Gastrocnemius medialis (tissue), 4 donors: ENCODE measurements at regions not wholly inside any gene's neighbourhood (a gene's known extent, or its start where the extent isn't known, plus 50 kb on each side); places are given as distances from the start of the nearest gene placed in this dataset.

Source experiments
- ATAC-seq, 2 donors: fragments of 150-250 bp; one replicate each; pipeline ENCODE4 v1.9.1; 2016
- DNase-seq, 2 donors: peaks; one replicate each; pipeline ENCODE4 v3.0.0-alpha.2; 2019
- H3K27ac ChIP-seq, 4 donors: fragments of 200-600 bp; sonication (generic); 1 replicate in 1 of 4; 2 replicates in 3 of 4; pipeline ENCODE4 v1.5.1; 2016 to 2018; ENCODE audit warnings: mild to moderate bottlenecking in 2 of 4, moderate library complexity in 1 of 4
- H3K27me3 ChIP-seq, 3 donors: fragments of 200-600 bp; sonication (generic) in 2 of 3; 1 replicate in 1 of 3; 2 replicates in 2 of 3; pipeline versions ENCODE4 v1.5.1 to v1.6.0; 2016 to 2019; ENCODE audit warnings: mild to moderate bottlenecking in 1 of 3, moderate library complexity in 1 of 3
- H3K36me3 ChIP-seq, 2 donors: fragments of 200-600 bp; sonication (generic) in 1 of 2; one replicate each; pipeline ENCODE4 v1.5.1; 2017 to 2018
- H3K4me1 ChIP-seq, 2 donors: fragments of 200-600 bp; sonication (generic) in 1 of 2; one replicate each; pipeline ENCODE4 v1.5.1; 2016 to 2017; ENCODE audit warnings: mild to moderate bottlenecking in 2 of 2
- H3K4me3 ChIP-seq, 4 donors: fragments of 200-600 bp; sonication (generic) in 3 of 4; 1 replicate in 1 of 4; 2 replicates in 3 of 4; pipeline ENCODE4 v1.5.1; 2016 to 2019; ENCODE audit warnings: mild to moderate bottlenecking in 2 of 4
- H3K9me3 ChIP-seq, 3 donors: fragments of 200-600 bp; sonication (generic) in 2 of 3; 1 replicate in 1 of 3; 2 replicates in 2 of 3; pipeline ENCODE4 v1.5.1; 2016 to 2019
- POLR2A ChIP-seq, 2 donors: fragments of 450-650 bp; IDR thresholded peaks; one replicate each; pipeline ENCODE4 v1.6.1; 2017; ENCODE audit warnings: antibody characterized with exemption in 2 of 2, mild to moderate bottlenecking in 2 of 2, moderate library complexity in 2 of 2
- in situ Hi-C, 4 donors: fragments of 200-750 bp; cut with MboI; loops; one replicate each; pipeline versions ENCODE4 v1.15.0 to v1.8.0; 2017; ENCODE audit warnings: low sequenced_read_pairs in 4 of 4
- intact Hi-C: fragments of 100-400 bp; cut with DNase I; formaldehyde crosslinking; loops from one replicate; pipeline ENCODE4 v1.15.1; 2023; ENCODE audit warnings: low total_unique reads
- TF ChIP-seq, protein P1 (sequence below), 5 experiments: fragments of 450-650 bp in 3 of 5; fragments of 200-600 bp in 2 of 5; sonication (generic) in 2 of 5; IDR thresholded peaks in 4 of 5; conservative IDR thresholded peaks in 1 of 5; 1 replicate in 4 of 5; 2 replicates in 1 of 5; pipeline ENCODE4 v1.5.1; 2016 to 2019; ENCODE audit warnings: antibody characterized with exemption in 5 of 5, mild to moderate bottlenecking in 3 of 5, moderate library complexity in 3 of 5

DNA sequence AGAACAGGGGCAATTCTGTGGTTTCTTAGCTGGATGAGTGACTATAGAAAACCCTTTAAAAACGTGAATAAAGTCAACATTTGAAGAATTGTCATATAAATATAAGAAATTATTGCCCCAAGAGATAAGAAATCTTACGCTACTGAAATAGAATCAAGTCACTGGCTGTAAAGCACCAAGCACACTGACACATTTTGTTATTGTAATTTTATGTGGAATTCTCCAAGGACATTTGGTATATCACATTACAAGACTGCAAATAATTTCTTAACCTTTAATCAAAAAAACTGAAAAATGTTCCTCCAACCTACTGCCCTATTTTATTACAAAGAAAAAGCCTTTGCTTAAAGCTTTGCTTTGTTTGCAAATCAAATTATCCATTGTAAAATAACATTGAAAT is 383.3 kb downstream of the IPMK start:
- no peak for DNase-seq
- TF ChIP-seq, protein P1, sequence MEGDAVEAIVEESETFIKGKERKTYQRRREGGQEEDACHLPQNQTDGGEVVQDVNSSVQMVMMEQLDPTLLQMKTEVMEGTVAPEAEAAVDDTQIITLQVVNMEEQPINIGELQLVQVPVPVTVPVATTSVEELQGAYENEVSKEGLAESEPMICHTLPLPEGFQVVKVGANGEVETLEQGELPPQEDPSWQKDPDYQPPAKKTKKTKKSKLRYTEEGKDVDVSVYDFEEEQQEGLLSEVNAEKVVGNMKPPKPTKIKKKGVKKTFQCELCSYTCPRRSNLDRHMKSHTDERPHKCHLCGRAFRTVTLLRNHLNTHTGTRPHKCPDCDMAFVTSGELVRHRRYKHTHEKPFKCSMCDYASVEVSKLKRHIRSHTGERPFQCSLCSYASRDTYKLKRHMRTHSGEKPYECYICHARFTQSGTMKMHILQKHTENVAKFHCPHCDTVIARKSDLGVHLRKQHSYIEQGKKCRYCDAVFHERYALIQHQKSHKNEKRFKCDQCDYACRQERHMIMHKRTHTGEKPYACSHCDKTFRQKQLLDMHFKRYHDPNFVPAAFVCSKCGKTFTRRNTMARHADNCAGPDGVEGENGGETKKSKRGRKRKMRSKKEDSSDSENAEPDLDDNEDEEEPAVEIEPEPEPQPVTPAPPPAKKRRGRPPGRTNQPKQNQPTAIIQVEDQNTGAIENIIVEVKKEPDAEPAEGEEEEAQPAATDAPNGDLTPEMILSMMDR (IDR thresholded peaks at IDR 0.05 in 4 of 5, conservative IDR thresholded peaks at IDR 0.05 in 1 of 5) = no peak
- TF ChIP-seq POLR2A (IDR thresholded peaks at IDR 0.05) = no peak
- H3K36me3 ChIP-seq = no peaks in the 10 kb centered on the region
- H3K9me3 ChIP-seq = no peaks in the 10 kb centered on the region
- H3K4me1 ChIP-seq = no peaks in the 10 kb centered on the region
- ATAC-seq = no peak
- intact Hi-C loops = no loop called here
- in situ Hi-C loops = no loop called here
- H3K4me3 ChIP-seq = no peak overlapping the region
- no peak overlapping the region for H3K27ac ChIP-seq
- no peaks in the 10 kb centered on the region for H3K27me3 ChIP-seq

DNA sequence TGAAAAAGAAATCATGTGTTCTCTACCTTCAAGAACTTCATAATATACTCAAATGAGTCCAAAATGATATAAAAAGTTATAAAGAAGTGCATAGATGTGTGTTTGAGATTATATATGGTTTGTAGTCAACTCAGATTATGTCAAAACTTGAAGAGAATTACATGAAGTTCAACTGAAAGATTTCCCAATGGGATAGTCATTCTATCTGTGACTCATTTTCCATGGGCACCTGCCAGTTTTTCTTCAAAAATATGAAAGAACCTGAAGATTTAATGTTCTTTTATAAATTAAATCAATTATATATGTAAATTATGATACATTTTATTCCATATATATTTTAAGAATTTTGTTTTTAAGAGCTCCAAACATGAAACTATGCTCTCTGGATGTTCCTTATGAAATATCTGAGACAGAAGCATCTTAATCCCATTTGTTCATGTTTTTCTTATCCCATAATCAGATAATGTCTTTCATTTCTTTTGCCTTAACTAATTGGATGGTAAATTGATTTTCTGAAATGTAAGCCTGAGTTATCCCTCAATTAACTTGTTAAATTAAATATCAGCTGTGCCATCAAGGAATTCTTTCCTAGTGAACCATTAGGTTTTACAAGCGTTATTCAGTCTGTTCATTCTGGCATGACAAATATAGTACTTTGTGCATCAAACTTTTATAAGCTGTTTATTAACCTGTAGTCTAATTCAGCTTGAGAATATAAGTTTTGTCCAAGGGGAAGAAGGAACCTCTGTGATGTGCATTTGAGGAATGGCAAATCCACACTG is 387.1 kb downstream of the IPMK start:
- TF ChIP-seq POLR2A (IDR thresholded peaks at IDR 0.05) = no peak
- TF ChIP-seq, protein P1 (IDR thresholded peaks at IDR 0.05 in 4 of 5, conservative IDR thresholded peaks at IDR 0.05 in 1 of 5) = no peak

DNA sequence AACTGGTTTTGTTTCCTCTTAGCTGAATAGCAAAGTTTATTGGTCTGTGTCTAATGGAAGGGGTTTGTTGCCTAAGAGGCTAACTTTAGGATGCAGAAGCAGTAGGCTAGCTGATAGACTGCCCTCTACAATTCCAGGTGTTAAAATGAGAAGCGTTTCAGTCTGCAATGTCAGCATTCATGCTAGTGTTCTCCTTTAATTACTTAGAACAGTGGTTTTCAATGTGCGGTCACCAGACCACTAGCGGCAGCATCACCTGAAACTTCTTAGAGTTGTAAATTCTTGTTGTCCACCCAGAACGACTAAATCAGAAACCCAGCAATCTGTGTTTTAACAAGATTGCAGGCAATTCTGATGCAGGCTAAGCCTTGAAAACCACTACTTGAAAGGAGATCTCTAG is 392.9 kb downstream of the IPMK start:
- in situ Hi-C loops = no loop called here
- Histone ChIP-seq H3K4me1 (no peaks in the 10 kb centered on the region), H3K4me3 (no peak overlapping the region), H3K36me3 (no peaks in the 10 kb centered on the region), H3K27me3 (no peaks in the 10 kb centered on the region), H3K9me3 (no peaks in the 10 kb centered on the region), H3K27ac (no peak overlapping the region)
- no peak for DNase-seq
- ATAC-seq = no peak
- intact Hi-C loops = no loop called here
- no peak for TF ChIP-seq POLR2A (IDR thresholded peaks at IDR 0.05)
- TF ChIP-seq, protein P1 (IDR thresholded peaks at IDR 0.05 in 4 of 5, conservative IDR thresholded peaks at IDR 0.05 in 1 of 5) = no peak

More for the DNA sequence above, 387.1 kb downstream of the IPMK start:
- in situ Hi-C loops = no loop called here
- Histone ChIP-seq H3K4me3 (no peak overlapping the region), H3K27ac (no peak overlapping the region), H3K9me3 (no peaks in the 10 kb centered on the region), H3K4me1 (no peaks in the 10 kb centered on the region), H3K36me3 (no peaks in the 10 kb centered on the region), H3K27me3 (no peaks in the 10 kb centered on the region)
- no peak for ATAC-seq
- no peak for DNase-seq
- intact Hi-C loops = no loop called here

DNA sequence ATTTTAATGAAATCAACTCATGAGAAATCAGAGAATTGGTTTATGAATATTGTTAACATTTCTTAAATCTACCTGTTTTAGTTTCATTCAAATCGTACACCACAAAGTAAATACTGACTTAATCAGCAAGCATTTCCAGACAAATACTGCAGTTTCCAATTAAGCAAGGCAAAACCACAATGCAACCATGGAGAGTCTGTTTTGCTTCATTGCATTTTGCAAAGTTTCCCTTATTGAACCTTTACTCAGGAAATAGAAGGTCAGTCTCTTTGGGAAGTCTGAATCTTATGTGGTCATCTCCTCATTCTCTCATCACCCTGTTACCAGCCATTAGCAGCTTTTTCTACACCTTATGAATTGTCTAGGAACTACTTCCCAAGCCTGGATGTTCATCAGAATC is 400.5 kb downstream of the IPMK start:
- Histone ChIP-seq H3K4me3 (no peak overlapping the region), H3K9me3 (no peaks in the 10 kb centered on the region), H3K27ac (no peak overlapping the region), H3K4me1 (no peaks in the 10 kb centered on the region), H3K27me3 (no peaks in the 10 kb centered on the region), H3K36me3 (no peaks in the 10 kb centered on the region)
- in situ Hi-C loops = no loop called here
- DNase-seq (no peak), ATAC-seq (no peak)
- TF ChIP-seq, protein P1 (IDR thresholded peaks at IDR 0.05 in 4 of 5, conservative IDR thresholded peaks at IDR 0.05 in 1 of 5) = no peak
- no peak for TF ChIP-seq POLR2A (IDR thresholded peaks at IDR 0.05)
- intact Hi-C loops = no loop called here
